HG03354 (cell line): ENCODE measurements at regions not wholly inside any gene's neighbourhood (a gene's known extent, or its start where the extent isn't known, plus 50 kb on each side); places are given as distances from the start of the nearest gene placed in this dataset.

ENCODE experiments used
- ATAC-seq: cut with Tn5 transposase; IDR thresholded peaks from one replicate; pipeline ENCODE4 v1.9.1; 2021; ENCODE audit warnings: mild to moderate bottlenecking; ENCODE audit not compliant: unreplicated experiment, poor library complexity, severe bottlenecking

DNA sequence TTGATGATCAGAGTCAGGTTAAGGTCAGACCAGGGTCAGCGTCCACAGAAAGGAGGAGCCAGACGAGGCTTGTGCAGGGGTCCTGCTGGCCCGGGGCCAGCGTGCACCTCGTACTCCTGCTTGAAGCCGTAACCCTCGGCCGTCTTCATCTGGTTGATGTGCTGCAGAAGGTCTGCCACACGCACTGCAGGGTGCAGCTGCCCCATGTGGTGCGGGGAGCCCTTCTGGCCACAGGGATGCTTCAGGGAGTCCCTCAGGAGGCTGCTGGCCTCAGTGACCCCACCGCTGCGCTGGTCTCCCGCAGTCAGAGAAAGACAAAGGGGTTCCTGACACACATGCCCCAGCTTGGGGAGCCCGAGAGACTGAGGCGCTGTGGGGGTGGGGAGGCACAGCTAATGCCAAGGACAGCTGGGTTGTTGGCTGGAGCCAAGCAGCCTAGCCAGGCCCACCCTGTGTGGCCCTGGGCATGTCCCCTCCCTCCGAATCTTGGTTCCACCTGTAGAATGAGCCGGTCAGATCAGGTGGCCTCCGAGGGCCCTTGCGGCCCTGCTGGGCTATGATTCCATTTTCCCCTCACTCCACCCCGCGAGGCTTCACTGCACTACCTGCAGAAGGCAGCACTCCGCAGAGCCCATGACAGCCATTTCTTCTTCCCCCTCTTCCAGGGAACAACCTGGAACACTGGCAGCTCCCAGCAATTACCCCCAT lies 251.9 kb downstream of the PTPRU start:
- no peak for ATAC-seq

- no peak for ATAC-seq
Measured at GRCh38 chr1:29487291-29487690, 251.0 kb downstream of the PTPRU start.

DNA sequence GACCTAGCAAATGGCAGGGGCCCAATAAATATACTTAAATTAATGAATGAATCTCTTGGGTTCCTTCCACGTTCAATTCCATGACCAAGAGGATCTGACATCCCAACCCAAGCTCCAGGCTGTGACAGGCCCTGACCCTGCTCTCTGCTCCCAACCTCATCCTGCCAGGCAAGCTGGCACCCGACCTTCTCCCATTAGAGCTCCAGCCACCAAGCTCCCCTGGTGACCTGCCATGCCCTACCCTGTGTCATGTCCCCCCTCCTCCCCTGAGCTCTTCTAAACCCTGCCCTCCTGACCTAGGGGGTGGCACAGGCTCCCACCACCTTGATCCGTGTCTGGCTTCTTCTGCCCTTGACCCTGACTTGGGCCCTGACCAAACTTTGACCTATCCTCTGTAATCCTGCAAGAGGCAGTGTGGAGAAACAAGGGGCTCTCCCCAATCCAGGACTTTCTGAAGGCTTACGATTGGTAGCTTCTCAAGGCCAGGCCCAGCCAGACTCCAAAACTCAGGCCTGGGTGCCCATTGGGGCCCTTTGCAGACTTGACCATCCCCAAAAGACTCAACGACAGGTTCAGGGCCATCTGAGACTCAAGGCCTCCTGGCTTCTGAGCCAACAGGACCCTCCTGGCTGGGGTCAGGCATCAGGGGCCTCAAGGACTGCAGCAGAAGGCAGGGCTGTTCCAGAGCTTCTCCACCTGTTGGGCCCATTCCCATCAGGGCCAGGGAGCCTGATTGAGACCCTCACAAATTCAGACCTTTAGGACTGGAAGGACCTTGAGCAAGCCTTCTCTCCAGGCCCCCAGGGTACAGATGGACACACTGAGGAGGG lies 249.0 kb downstream of the PTPRU start:
- ATAC-seq: no peak

DNA sequence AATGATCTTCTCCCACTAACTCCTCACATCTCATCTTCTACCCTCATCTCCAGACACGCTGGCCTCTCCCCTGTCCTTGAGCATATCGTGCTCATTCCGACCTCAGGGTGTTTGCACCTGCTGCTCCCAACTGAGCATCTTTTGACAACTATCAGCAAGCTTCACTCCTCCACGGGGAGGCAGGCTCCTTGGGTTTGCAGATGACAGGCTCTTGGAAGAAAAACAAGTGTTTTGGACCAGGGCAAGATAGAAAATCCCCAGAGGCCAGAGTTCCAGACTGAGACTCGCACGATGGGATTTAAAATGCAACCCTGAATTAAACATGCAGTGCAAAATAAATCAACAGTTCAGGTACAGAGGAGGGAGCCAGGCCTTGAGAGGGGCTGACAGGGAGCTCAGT lies 246.7 kb downstream of the PTPRU start:
- ATAC-seq: no peak

GRCh38 chr1:29482064-29482463 lies 245.7 kb downstream of the PTPRU start:
- ATAC-seq: no peak

DNA sequence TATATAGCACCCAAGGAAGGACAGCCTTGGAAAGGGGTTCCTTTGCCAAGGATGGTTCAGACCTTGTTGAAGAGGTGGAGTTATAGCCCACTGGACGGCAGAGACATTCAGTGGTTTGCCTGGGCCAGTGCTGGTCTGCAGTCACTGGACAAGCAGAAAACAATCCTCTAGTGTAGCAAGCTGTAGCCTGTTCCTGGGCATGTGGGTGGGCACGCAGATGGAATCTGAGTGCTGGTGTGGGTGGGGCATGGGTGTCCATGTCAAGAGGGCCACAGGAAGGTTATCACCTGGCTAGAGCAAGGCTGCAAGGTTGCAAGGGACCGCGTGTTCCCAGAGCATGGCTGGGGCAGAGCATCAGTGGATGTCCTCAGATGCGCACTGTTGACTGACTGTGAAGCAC lies 244.7 kb downstream of the PTPRU start:
- no peak for ATAC-seq

DNA sequence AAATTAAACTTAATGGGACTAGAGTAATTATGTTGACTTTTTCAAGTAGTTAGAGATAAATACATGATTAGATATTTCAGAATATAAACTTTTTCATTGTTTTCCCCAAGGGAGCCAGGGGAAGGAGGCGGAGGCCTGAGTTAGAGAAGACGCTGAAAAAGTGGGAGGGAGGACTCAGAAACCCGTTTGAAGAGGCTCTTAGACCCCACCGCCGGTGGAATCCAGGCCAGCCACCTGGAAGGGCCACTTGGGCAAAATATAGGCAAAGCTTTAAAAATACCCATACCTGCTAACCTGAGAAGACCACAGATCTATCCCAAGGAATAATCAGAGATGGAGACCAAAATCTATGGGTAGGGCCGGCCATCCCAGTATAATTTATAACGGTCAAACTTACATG lies 242.6 kb downstream of the PTPRU start:
- no peak for ATAC-seq

DNA sequence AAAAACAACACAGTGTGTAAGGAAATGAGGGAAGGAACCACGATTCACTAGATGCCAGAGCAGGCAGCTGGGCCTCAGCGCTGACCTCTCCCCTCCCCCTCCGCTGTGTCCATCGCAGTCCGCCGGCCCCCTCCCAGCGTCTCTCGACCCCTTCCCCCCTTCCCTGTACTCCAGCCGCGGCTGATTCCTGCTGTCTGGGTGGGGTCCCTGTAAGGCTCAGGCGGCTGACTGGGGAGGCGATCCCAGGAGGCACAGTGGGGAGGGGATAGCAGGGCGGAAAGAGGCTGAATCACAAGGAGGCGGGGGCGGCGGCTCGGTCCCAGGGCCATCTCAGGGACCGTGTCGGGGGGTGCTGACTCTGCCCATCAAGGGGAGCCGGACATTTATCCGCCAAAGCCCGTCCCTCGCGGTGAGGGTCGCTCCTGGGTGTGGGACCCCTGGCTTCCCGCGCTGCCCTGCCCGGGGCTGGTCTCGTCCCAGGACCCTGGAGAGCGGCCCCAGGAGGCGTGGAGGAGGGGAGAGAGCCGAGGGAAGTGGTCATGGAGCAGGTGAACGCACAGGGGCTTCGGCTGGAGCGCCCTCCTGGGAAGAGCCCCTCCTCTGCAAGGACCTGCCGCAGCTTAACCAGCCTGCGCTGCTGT lies 241.9 kb downstream of the PTPRU start:
- no peak for ATAC-seq

- no peak for ATAC-seq
Measured at GRCh38 chr1:29475326-29475725, 239.0 kb downstream of the PTPRU start.

GRCh38 chr1:29474274-29475244 lies 238.2 kb downstream of the PTPRU start:
- no peak for ATAC-seq

DNA sequence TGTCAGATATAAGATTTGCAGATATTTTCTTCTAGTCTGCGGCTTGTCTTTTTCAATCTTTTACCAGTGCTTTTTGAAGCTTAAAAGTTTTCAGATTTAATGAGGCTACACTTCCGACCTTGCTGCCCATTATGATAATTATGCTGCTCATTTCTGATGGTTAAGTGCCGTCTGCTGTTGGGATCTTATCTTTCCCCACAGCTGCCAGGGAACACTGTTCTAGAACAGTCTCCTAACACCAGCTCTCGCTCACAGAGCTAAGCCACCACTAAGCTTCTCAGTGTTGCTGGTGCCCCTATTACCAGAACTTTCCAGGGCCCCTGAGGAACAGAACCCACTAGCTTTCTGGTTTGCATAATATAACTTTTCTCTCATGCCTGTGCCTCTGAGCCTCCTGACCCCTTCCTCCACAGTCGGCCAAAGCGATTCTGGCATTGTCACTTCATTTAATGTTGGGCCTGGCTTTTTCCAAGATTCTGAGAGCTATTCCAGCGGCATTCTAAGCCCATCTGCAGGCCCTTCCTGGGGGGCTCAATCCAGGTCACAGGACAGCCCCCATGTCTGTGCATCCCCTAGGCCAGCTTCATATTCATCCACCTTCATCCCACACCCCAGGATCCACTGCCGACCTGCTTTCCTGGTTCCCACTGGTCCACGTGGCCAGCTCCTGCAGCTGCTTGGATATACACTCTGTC lies 237.0 kb downstream of the PTPRU start:
- ATAC-seq: no peak

- no peak for ATAC-seq
Measured at GRCh38 chr1:29471487-29472313, 235.4 kb downstream of the PTPRU start.

- no peak for ATAC-seq
Measured at GRCh38 chr1:29470788-29471119, 234.4 kb downstream of the PTPRU start.

DNA sequence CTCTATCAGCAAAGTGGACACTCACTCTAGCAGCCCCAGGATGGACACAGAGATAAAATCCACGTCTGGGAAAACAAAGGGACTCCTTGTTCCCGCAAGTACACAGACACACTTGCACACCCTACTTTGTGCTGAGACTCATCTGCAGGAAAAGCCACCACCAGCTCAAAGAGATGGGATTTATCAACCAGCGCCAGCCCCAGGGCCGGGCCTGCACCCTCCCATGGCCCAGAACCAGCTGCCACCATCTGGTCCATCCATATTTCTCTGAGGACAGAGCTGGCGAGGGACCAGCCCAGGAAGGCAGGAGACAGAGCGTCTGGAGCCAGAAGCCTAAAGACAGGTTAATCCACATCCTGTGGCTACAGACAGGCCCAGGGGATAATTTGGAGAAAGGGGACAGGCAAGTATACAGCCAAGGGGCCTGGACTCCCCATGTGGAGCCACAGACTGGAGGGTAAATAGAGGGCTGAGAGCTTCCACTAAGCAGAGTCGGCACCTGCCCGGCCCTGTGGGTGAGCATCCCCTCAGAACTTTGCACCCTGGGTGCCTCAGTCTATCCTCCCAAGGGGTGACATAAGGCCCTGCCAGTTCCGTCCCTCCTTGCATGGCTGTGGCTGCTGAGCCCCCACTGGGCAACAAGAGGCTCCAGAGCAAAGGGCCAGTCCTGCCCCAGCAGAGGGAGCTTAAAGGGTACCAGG lies 233.9 kb downstream of the PTPRU start:
- ATAC-seq: no peak

DNA sequence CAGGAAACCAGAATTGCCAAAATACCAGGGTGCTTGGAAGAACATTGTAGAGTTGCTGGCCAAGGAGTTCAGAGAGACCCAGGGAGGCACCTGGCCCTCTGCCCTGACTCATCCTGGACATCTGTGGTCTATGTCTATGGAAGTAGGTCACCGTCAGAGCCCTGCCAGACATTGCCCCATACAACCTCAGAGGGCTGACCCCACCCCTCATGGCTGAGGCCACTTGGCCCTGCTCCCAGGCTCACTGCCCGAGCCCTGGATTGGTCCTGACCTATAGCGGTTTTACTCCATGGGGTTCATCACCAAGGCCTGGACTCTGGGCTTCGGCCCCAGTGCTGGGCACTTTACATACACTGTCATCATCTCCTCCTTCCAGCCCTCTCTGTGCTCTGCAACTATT lies 233.1 kb downstream of the PTPRU start:
- no peak for ATAC-seq

DNA sequence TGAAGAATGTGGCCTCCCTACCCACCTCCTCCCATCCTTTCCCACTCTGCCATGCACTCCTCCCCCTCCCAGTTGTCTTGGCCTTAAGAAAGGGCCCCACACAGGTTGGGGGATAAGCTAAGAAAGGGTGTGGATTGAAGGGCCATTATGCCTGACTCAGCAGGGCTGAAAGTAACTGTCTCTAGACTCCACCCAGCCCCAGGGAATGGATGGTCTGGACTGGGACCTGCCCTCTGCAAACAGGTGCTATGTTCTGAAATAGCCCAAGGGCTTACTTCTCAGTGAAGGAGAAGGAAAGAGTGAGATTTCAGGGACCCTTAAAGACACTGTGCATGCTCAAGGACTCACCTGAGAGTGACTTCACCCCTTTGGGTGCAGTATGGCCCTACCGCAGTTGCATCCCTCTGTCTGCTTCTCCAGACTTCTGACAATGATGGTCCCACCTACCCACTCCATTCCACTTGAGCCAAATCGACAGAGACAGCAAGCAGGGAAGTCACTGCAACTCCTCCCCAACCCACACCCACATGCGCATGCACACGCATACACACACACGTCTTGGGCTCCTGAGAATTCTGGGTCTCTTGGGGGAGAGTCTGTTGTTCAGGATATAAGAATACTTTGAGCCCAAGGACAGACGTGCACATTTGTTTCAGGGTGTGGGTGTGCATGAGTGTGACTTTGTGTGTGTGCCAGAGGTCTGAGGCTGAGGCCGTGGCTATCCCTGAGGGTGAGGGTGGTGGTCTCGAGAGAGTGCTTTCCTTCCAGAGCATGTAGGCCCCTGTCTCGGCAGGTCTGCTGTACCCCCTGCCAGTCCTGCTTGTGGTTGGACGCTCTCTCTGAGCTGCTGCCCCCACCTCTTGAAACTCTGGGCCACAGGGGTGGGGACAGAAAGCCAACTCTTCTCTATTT lies 231.9 kb downstream of the PTPRU start:
- no peak for ATAC-seq

DNA sequence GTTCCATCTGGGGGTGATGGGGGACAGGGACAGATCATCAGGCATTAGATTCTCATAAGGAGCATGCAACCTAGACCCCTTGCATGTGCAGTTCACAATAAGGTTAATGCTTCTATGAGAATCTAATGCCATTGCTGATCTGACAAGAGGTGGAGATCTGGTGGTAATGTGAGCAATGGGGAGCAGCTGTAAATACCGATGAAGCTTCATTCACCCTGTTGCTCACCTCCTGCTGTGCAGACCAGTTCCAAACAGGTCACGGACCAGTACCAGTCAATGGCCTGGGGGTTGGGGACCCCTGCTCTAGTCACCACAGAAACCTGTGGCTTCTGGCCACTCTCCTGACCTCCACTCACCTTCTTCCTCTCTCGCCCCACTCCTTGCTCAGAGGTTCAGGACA lies 229.9 kb downstream of the PTPRU start:
- ATAC-seq: no peak
